ENCODE measurements at regions not wholly inside any gene's neighbourhood (a gene's known extent, or its start where the extent isn't known, plus 50 kb on each side); places are given as distances from the start of the nearest gene placed in this dataset.

DNA sequence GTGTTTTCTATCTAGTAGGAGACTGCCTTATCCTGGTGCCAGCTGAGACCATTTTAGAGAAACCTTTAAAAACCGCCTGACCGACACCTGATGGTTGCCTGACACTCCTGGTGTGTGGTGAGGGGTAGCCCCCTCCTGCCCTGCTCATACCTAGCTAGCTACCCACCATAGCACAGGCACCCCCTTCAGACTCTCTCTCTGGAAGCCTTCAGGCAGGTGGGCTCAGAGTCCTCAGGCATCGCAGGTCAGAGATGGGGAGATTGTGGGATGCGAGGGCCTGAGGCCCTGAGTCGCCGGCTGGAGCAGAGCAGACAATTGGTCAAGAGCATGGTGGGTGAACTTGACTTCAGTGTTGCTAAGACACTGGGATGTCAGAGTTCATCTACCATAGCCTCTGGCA lies 424.6 kb downstream of the BRD1 start:
- H4K8ac ChIP-seq (ENCODE audit: low read depth, low read length) = no peak overlapping the region
- H3K9me3 ChIP-seq (replicated peaks in 1 of 2; ENCODE audit: control insufficient read depth in 2 of 2, insufficient read depth in 1 of 2, low read depth in 1 of 2, low read length in 2 of 2) = peaks cover 0 to 2% of the 10 kb centered on the region in 2 donors
- no peak overlapping the region for H2AK5ac ChIP-seq (ENCODE audit: low read depth, low read length)
- H3K4me3 ChIP-seq (ENCODE audit: low read length in 2 of 2) = no peak overlapping the region
- H3K9ac ChIP-seq (ENCODE audit: low read depth, low read length, poor library complexity) = no peak overlapping the region
- no peak overlapping the region for H2AFZ ChIP-seq (ENCODE audit: low read length)
- no peak for DNase-seq (ENCODE audit: low spot score)
- H2BK12ac ChIP-seq (ENCODE audit: low read length) = no peak overlapping the region
- peaks cover 0 to 11% (median 0%) of the 10 kb centered on the region in 3 experiments for H3K27me3 ChIP-seq (ENCODE audit: control insufficient read depth in 3 of 3, insufficient read depth in 3 of 3, low read depth in 1 of 3, low read length in 3 of 3)
- H3K23ac ChIP-seq (ENCODE audit: low read depth, low read length, poor library complexity) = no peak overlapping the region
- no CpG with 5 or more reads among the region's 6 CpGs for WGBS, 2 donors (ENCODE audit: extremely low coverage in 2 of 2, insufficient read length in 2 of 2, insufficient replicate concordance in 1 of 2)
- H2BK120ac ChIP-seq (ENCODE audit: low read depth, low read length) = no peak overlapping the region
- no peak overlapping the region for H3K14ac ChIP-seq (ENCODE audit: low read length)
- no peak overlapping the region for H3K4ac ChIP-seq (ENCODE audit: low read length)
- peaks cover 3% of the 10 kb centered on the region for H3K79me1 ChIP-seq (ENCODE audit: low read depth, low read length)
- H3K36me3 ChIP-seq (replicated peaks in 1 of 2; ENCODE audit: control insufficient read depth in 2 of 2, insufficient read depth in 2 of 2, low read length in 2 of 2) = no peaks in the 10 kb centered on the region
- no peak overlapping the region for H2BK15ac ChIP-seq (ENCODE audit: low read length)
- no peak overlapping the region for H4K91ac ChIP-seq (ENCODE audit: low read depth, low read length, poor library complexity)
- H3K4me2 ChIP-seq (ENCODE audit: insufficient read depth, low read length, poor library complexity, severe bottlenecking) = no peak overlapping the region
- H3K4me1 ChIP-seq (ENCODE audit: control insufficient read depth in 2 of 2, insufficient read depth in 1 of 2, low read depth in 1 of 2, low read length in 2 of 2) = no peaks in the 10 kb centered on the region
- H3K27ac ChIP-seq (replicated peaks; ENCODE audit: low read length) = no peak overlapping the region
- H2BK5ac ChIP-seq (ENCODE audit: low read length) = no peak overlapping the region
- H3K18ac ChIP-seq (ENCODE audit: low read length) = no peak overlapping the region

DNA sequence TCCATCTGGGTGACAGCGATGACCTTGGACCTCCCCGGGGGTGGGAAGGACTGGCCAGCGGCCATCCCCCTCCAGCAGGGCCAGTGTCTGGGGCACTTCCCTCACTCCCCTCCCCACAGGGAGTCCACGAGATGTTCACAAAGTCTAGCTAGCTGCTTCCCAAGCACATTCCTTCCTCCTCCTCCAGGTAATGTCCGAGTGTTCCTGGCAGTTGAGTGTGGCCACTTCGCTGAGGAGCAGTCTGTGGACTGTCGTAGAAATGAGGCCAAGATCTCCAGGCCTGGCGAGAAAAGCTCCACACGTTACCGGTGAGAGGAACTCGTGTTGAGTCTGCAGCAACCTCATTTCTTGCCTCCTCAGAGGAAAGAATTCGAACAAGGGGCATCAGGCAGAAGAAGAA lies 425.5 kb downstream of the BRD1 start:
- no peak overlapping the region for H4K91ac ChIP-seq (ENCODE audit: low read depth, low read length, poor library complexity)
- H2BK5ac ChIP-seq (ENCODE audit: low read length) = no peak overlapping the region
- WGBS, 2 donors (ENCODE audit: extremely low coverage in 2 of 2, insufficient read length in 2 of 2, insufficient replicate concordance in 1 of 2) = no CpG with 5 or more reads among the region's 12 CpGs
- H3K4me2 ChIP-seq (ENCODE audit: insufficient read depth, low read length, poor library complexity, severe bottlenecking) = no peak overlapping the region
- DNase-seq (ENCODE audit: low spot score) = no peak
- no peak overlapping the region for H3K23ac ChIP-seq (ENCODE audit: low read depth, low read length, poor library complexity)
- no peak overlapping the region for H3K9ac ChIP-seq (ENCODE audit: low read depth, low read length, poor library complexity)
- H3K4me1 ChIP-seq (ENCODE audit: control insufficient read depth in 2 of 2, insufficient read depth in 1 of 2, low read depth in 1 of 2, low read length in 2 of 2) = no peaks in the 10 kb centered on the region
- no peak overlapping the region for H2AK5ac ChIP-seq (ENCODE audit: low read depth, low read length)
- no peak overlapping the region for H3K4ac ChIP-seq (ENCODE audit: low read length)
- H3K36me3 ChIP-seq (replicated peaks in 1 of 2; ENCODE audit: control insufficient read depth in 2 of 2, insufficient read depth in 2 of 2, low read length in 2 of 2) = no peaks in the 10 kb centered on the region
- H3K27me3 ChIP-seq (ENCODE audit: control insufficient read depth in 3 of 3, insufficient read depth in 3 of 3, low read depth in 1 of 3, low read length in 3 of 3) = peaks cover 0 to 11% (median 0%) of the 10 kb centered on the region in 3 experiments
- no peak overlapping the region for H2BK120ac ChIP-seq (ENCODE audit: low read depth, low read length)
- H3K79me1 ChIP-seq (ENCODE audit: low read depth, low read length) = peaks cover 3% of the 10 kb centered on the region
- H3K4me3 ChIP-seq (ENCODE audit: low read length in 2 of 2) = no peak overlapping the region
- H2BK12ac ChIP-seq (ENCODE audit: low read length) = no peak overlapping the region
- peaks cover 0 to 2% of the 10 kb centered on the region in 2 donors for H3K9me3 ChIP-seq (replicated peaks in 1 of 2; ENCODE audit: control insufficient read depth in 2 of 2, insufficient read depth in 1 of 2, low read depth in 1 of 2, low read length in 2 of 2)
- no peak overlapping the region for H4K8ac ChIP-seq (ENCODE audit: low read depth, low read length)
- H3K14ac ChIP-seq (ENCODE audit: low read length) = no peak overlapping the region
- no peak overlapping the region for H2BK15ac ChIP-seq (ENCODE audit: low read length)
- H3K18ac ChIP-seq (ENCODE audit: low read length) = no peak overlapping the region
- H3K27ac ChIP-seq (replicated peaks; ENCODE audit: low read length) = no peak overlapping the region
- H2AFZ ChIP-seq (ENCODE audit: low read length) = no peak overlapping the region

DNA sequence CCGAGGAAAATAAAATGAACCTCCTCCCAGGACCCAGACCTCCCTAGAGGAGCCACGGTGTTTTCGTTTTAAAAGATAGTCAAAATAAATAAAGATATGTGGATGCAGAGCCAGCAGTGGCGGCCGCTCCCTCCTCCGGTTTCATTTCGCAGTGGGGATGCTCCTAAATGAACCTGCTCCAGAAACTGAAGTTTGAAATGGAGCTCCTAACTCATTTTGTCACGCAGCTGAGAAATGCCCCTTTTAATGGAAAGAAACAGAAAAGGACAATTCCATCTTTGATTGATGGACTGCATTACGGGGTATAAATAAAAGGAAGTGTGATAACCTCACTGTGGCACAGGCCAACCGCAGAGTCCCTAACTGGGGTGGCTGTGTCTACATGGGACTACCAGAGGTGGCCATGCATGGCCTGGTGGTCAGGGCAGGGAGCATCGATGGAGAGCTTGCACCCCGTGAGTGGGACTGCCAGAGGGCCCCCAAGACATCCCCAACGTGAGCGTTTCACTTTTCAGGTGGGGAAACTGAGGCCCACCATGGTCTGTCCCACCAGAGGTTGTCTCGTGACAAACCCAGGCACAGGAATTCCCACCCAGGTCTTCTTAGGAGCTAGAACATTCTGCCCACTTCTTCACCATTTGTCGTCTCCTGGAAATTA lies 426.6 kb downstream of the BRD1 start:
- Histone ChIP-seq H3K4me1 (ENCODE audit: control insufficient read depth in 2 of 2, insufficient read depth in 1 of 2, low read depth in 1 of 2, low read length in 2 of 2) (no peaks in the 10 kb centered on the region), H3K9ac (ENCODE audit: low read depth, low read length, poor library complexity) (no peak overlapping the region), H3K23ac (ENCODE audit: low read depth, low read length, poor library complexity) (no peak overlapping the region), H4K8ac (ENCODE audit: low read depth, low read length) (no peak overlapping the region), H3K4me3 (ENCODE audit: low read length in 2 of 2) (no peak overlapping the region), H3K18ac (ENCODE audit: low read length) (peak overlapping the region; percentile 35), H2BK15ac (ENCODE audit: low read length) (no peak overlapping the region), H4K91ac (ENCODE audit: low read depth, low read length, poor library complexity) (no peak overlapping the region), H3K36me3 (replicated peaks in 1 of 2; ENCODE audit: control insufficient read depth in 2 of 2, insufficient read depth in 2 of 2, low read length in 2 of 2) (no peaks in the 10 kb centered on the region), H3K4me2 (ENCODE audit: insufficient read depth, low read length, poor library complexity, severe bottlenecking) (no peak overlapping the region), H2AK5ac (ENCODE audit: low read depth, low read length) (no peak overlapping the region), H3K4ac (ENCODE audit: low read length) (no peak overlapping the region), H2BK12ac (ENCODE audit: low read length) (no peak overlapping the region), H3K79me1 (ENCODE audit: low read depth, low read length) (no peaks in the 10 kb centered on the region), H3K9me3 (replicated peaks in 1 of 2; ENCODE audit: control insufficient read depth in 2 of 2, insufficient read depth in 1 of 2, low read depth in 1 of 2, low read length in 2 of 2) (no peaks in the 10 kb centered on the region), H2AFZ (ENCODE audit: low read length) (no peak overlapping the region), H2BK120ac (ENCODE audit: low read depth, low read length) (no peak overlapping the region), H2BK5ac (ENCODE audit: low read length) (no peak overlapping the region), H3K14ac (ENCODE audit: low read length) (peak overlapping the region; percentile 31), H3K27me3 (ENCODE audit: control insufficient read depth in 3 of 3, insufficient read depth in 3 of 3, low read depth in 1 of 3, low read length in 3 of 3) (peaks cover 0 to 11% (median 0%) of the 10 kb centered on the region in 3 experiments), H3K27ac (replicated peaks; ENCODE audit: low read length) (no peak overlapping the region)
- no CpG with 5 or more reads among the region's 16 CpGs for WGBS, 2 donors (ENCODE audit: extremely low coverage in 2 of 2, insufficient read length in 2 of 2, insufficient replicate concordance in 1 of 2)
- no peak for DNase-seq (ENCODE audit: low spot score)

DNA sequence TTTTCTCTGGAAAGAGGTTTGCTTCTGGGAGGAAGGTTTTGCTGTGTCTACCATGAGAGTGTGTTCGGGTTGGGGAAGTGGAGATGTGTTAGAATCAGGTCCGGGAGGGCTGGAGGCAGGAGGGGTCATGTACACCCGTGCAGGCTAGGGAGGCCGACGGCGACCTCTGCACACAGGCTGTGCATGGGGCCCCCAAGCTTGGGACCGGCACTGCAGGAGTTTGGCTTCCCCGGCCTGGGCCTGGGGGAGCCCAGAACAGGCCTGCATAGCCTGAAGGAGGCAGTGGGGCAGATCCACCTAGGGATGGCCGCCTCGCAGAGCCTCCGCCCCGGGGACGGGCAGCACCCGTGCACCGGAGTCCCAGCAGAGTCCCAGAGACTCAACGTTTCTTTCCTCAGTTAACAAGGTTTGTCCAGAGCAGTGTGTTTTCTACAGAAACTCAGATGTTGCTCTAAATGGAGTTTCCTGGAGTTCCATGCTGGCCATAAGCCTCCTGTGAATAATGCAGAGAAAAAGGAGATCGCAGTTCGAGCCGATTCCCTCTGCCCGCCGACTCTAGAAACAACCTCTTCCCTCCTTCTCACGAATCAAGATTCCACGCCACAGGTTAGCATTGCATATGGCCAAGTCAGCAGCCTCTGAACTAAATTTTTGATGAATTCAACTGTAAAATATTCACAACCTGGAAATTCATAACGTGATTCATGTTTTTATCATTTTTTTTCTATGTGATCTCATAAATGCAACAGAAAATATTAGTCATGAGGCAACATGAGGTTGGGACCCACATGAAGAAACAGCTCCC lies 427.3 kb downstream of the BRD1 start:
- H3K14ac ChIP-seq (ENCODE audit: low read length) = no peak overlapping the region
- whole genome bisulfite sequencing, 2 donors (ENCODE audit: extremely low coverage in 2 of 2, insufficient read length in 2 of 2, insufficient replicate concordance in 1 of 2) = no CpG with 5 or more reads among the region's 24 CpGs
- no peak overlapping the region for H2AK5ac ChIP-seq (ENCODE audit: low read depth, low read length)
- no peak overlapping the region for H2BK15ac ChIP-seq (ENCODE audit: low read length)
- H3K18ac ChIP-seq (ENCODE audit: low read length) = peak overlapping the region; percentile 80
- H3K9me3 ChIP-seq (replicated peaks in 1 of 2; ENCODE audit: control insufficient read depth in 2 of 2, insufficient read depth in 1 of 2, low read depth in 1 of 2, low read length in 2 of 2) = no peaks in the 10 kb centered on the region
- H3K36me3 ChIP-seq (replicated peaks in 1 of 2; ENCODE audit: control insufficient read depth in 2 of 2, insufficient read depth in 2 of 2, low read length in 2 of 2) = no peaks in the 10 kb centered on the region
- H3K27me3 ChIP-seq (ENCODE audit: control insufficient read depth in 3 of 3, insufficient read depth in 3 of 3, low read depth in 1 of 3, low read length in 3 of 3) = peaks cover 0 to 9% (median 0%) of the 10 kb centered on the region in 3 experiments
- no peak overlapping the region for H3K4ac ChIP-seq (ENCODE audit: low read length)
- no peak for DNase-seq (ENCODE audit: low spot score)
- no peak overlapping the region for H3K4me3 ChIP-seq (ENCODE audit: low read length in 2 of 2)
- H3K4me2 ChIP-seq (ENCODE audit: insufficient read depth, low read length, poor library complexity, severe bottlenecking) = no peak overlapping the region
- H3K27ac ChIP-seq (replicated peaks; ENCODE audit: low read length) = no peak overlapping the region
- H3K23ac ChIP-seq (ENCODE audit: low read depth, low read length, poor library complexity) = no peak overlapping the region
- no peak overlapping the region for H4K91ac ChIP-seq (ENCODE audit: low read depth, low read length, poor library complexity)
- H2BK5ac ChIP-seq (ENCODE audit: low read length) = no peak overlapping the region
- H3K79me1 ChIP-seq (ENCODE audit: low read depth, low read length) = no peaks in the 10 kb centered on the region
- H4K8ac ChIP-seq (ENCODE audit: low read depth, low read length) = no peak overlapping the region
- peak overlapping the region; percentile 2 for H2BK120ac ChIP-seq (ENCODE audit: low read depth, low read length)
- H3K9ac ChIP-seq (ENCODE audit: low read depth, low read length, poor library complexity) = no peak overlapping the region
- H2BK12ac ChIP-seq (ENCODE audit: low read length) = no peak overlapping the region
- no peaks in the 10 kb centered on the region for H3K4me1 ChIP-seq (ENCODE audit: control insufficient read depth in 2 of 2, insufficient read depth in 1 of 2, low read depth in 1 of 2, low read length in 2 of 2)
- no peak overlapping the region for H2AFZ ChIP-seq (ENCODE audit: low read length)
